SU-DHL-6 (cell line): ENCODE measurements at regions not wholly inside any gene's neighbourhood (a gene's known extent, or its start where the extent isn't known, plus 50 kb on each side); places are given as distances from the start of the nearest gene placed in this dataset.

Source experiments
- CTCF ChIP-seq: fragments of 200-600 bp; sonication (generic); IDR thresholded peaks from one replicate; pipeline ENCODE4 v1.5.1; 2017; ENCODE audit warnings: antibody characterized with exemption, mild to moderate bottlenecking, low read length, moderate library complexity; ENCODE audit not compliant: insufficient read depth, poor library complexity, severe bottlenecking
- EZH2phosphoT487 ChIP-seq: fragments of 200-600 bp; sonication (generic), shearing (Covaris generic); conservative IDR thresholded peaks from 2 replicates; pipeline ENCODE4 v1.6.1; 2018; ENCODE audit warnings: mild to moderate bottlenecking, antibody characterized with exemption, low read length, moderate library complexity, mixed read lengths

- TF ChIP-seq CTCF (no peak), EZH2phosphoT487 (no peak)
Measured at GRCh38 chr19:33957804-33958203, 161.1 kb downstream of the KCTD15 start.
